T47D (cell line): ENCODE measurements at regions not wholly inside any gene's neighbourhood (a gene's known extent, or its start where the extent isn't known, plus 50 kb on each side); places are given as distances from the start of the nearest gene placed in this dataset.

Experiments used
- DNase-seq, 2 experiments: peaks; one replicate each; pipeline versions ENCODE4 v3.0.0 to v3.0.0-alpha.2; 2011 to 2012; ENCODE audit warnings: low read depth in 1 of 2, low spot score in 1 of 2
- JUND ChIP-seq: IDR thresholded peaks from 2 replicates; pipeline ENCODE4 v1.6.1; 2012; ENCODE audit warnings: low read depth
- in situ Hi-C: cut with HindIII; loops from 2 replicates; pipeline ENCODE4 v1.10.0; 2016; ENCODE audit warnings: low sequenced_read_pairs, low pct_unique_long_range_greater_than_20kb

- no peak for DNase-seq
- TF ChIP-seq JUND, result no peak
- in situ Hi-C loops, result no loop called here
Measured at GRCh38 chr1:37389327-37389726, 85.1 kb upstream of the ZC3H12A start.

DNA sequence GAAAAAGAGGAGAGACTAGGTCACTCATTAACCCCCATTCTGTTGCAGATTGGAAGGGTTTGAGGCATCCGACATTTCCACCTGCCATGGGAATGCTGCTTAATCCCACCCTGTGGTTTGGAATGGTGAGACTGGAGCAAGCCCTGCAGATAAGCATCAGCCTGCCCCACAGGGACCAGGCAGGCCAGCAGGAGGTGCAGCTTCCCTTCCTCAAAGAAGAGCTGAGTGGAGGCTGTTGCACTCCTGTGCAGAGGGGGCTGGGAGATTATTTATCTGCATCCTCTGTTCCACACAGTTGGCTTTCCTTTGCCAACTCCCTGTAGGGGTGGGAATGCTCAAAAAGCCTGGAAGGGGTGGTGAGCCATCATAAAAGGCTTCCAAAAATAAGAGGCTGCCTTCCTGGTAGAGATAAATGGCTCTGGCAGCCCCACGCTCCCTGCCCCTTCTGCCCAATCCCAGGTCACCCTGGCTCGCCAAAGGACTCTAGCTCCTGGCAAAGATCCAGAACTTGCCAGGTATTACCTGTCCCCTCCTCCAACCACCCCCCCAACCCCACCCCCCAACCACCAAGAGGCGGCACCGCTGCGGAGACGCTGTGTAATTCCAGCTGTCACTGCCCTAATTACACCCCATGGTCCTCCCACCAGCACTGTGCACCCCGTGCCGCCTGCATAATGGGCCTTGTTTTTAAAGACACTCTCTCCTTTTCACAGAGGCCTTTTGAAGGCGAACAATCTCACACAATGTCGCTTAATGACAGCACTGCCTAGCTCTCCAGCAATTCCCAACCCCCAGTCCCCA, 83.0 kb upstream of the ZC3H12A start:
- no peak for DNase-seq
- in situ Hi-C loops, result no loop called here
- TF ChIP-seq JUND, result no peak

DNA sequence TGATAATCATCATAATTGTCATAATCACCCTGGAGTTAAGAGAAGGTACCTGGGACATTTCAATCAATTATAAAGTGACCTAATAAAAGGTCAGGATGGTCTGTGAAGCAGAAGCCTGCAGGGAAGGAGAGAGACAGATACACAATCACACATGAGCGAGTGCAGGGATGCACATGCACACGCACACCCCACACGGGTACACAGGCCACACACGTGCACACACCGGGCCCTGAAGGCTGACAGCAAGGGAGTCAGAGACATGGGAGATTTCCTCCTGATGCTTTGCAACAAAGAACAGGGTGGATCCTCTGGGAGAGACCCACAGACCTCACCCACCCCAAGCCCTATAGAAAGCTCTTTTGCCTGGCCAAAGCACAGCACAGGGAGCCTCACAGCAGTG, 82.3 kb upstream of the ZC3H12A start:
- in situ Hi-C loops, result no loop called here
- no peak for TF ChIP-seq JUND
- DNase-seq, result no peak

DNA sequence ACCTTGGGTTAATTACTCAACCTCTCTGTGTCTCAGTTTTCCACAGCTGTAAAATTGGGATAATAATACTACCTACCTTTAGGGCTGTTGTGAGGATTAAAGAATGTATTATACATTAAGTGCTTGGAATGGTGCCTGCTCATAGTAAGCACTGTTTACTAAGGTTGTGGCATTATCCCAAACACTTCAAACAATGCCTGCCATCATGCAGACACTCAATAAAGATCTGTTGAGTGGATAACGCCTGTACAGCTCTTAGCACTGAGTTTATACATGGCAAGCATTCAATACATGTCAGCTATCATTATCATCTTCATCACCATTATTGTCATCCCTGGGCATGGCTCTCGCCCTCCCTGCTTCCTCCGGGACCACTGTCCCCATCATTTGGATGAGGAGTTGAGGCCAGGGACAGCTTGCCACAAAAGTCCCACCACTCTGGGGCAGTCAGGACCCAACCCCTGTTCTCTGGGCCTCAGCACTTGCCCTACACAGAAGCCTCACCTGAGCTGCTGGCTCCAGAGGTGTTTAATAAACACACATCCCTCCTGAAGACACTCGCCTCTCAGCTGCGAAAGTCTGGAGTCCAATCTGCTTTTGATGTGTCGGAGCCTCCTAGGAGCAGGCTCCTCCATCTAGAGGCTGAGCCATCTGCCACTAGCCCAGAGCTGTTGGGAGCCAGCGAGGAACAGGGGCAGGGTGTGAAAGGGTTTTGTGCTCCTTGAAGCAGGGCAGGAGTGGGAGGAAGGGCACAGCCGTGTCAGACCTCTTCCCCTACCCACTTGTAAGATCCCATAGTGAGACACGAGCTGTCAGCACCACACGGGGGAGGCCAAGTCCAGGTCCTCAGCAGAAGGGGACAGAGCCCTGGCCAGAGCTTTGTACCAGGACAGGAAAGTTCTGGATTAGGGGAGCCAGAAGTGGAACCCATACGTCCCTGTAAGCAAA, 80.9 kb upstream of the ZC3H12A start:
- peak in 1 of 2 experiments; percentile 7 for DNase-seq
- TF ChIP-seq JUND, result no peak
- in situ Hi-C loops, result no loop called here

DNA sequence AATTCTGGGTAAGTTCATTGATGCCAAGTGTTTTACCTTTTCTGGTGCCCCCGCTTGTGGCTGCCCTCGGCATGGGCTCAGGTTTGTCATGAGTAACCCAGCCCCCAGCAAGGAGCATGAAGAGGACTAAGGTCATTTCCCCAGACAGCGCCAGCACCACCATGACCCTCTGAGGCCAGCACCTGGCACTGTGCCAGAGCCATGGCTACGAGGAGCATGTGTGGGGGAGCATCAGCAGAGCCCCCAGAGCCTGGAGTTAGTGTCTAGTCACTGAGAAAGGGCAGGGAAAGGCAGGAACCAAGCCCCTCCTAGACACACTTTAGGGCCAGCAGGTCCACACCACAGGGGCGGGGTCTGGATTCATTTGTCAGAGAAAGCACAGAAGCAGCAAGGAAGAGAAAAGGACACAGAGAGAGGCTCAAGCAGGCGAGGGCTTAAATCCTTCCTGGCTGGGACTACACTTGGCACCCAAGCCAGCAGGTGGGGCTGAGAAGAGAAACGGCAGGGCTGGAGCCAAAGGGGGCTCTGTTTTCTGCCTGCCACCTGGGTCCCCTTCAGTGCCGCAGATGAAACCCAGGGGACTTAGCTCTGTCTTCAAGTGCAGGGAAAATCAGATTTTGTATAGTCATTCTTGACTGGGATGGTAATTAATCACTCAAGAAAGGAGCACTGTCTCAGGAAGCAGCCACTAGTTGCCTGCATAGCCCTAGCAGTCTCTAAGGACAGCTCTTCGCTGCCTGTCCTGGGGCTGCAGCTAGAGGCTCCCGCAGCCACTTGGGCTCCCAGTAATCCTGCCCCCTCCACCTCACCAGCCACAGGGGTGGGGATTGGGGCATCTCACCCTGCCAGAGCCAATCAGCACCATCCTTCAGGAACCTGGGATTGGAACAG, 79.6 kb upstream of the ZC3H12A start:
- in situ Hi-C loops, result no loop called here
- peak in 1 of 2 experiments; percentile 46 for DNase-seq

DNA sequence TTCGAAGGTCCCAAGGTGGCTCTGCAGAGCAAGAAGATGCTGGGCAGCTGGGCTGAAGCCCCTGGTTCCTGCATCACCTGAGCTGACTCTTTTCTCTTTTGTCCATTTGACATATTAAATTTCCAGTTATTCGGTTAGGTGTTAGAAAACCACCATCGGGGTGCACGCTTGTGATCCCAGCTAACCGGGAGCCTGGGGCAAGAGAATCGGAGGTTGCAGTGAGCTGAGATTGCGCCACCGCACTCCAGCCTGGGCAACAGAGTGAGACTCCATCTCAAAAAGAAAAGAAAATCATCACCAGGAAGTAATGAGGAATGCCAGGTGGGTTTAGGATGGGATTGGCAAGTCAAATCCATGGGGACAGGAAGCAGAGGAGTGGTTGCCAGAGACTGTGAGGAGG, 76.3 kb upstream of the ZC3H12A start:
- in situ Hi-C loops, result no loop called here
- DNase-seq, result no peak
- TF ChIP-seq JUND, result no peak

More for the DNA sequence above, 79.6 kb upstream of the ZC3H12A start:
- no peak for TF ChIP-seq JUND

GRCh38 chr1:37399205-37399604, 75.2 kb upstream of the ZC3H12A start:
- no peak for TF ChIP-seq JUND
- no peak for DNase-seq
- in situ Hi-C loops, result no loop called here

GRCh38 chr1:37399830-37400464, 74.4 kb upstream of the ZC3H12A start:
- no peak for TF ChIP-seq JUND
- in situ Hi-C loops, result no loop called here

GRCh38 chr1:37400466-37401225, 73.7 kb upstream of the ZC3H12A start:
- no peak for DNase-seq
- in situ Hi-C loops, result no loop called here
- no peak for TF ChIP-seq JUND

More at GRCh38 chr1:37399830-37400464, 74.4 kb upstream of the ZC3H12A start:
- DNase-seq, result no peak

GRCh38 chr1:37403166-37403565, 71.2 kb upstream of the ZC3H12A start:
- in situ Hi-C loops, result no loop called here
- no peak for DNase-seq
- no peak for TF ChIP-seq JUND

DNA sequence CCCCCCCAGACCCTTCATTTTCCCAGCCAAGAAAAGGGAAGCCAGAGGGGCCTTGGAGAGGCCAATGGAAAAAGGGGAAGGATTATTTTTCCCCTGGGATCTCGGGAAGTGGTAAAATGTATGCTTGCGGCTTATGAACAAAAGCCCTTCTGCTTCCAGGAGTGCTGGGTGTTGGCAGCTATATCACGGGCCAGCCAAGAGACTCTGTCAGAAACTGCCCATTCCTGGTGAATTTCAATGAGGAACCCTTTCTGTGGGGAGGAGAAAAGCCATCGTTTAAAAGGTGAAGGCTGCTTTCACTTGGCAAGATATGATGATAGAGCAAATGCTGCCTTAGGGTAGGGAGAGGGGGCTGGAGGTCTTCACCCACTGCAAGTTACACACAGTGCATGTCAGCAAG, 69.7 kb upstream of the ZC3H12A start:
- no peak for TF ChIP-seq JUND
- in situ Hi-C loops, result no loop called here
- no peak for DNase-seq
